Mesodermal cell (in vitro differentiated cells): ENCODE measurements at regions not wholly inside any gene's neighbourhood (a gene's known extent, or its start where the extent isn't known, plus 50 kb on each side); places are given as distances from the start of the nearest gene placed in this dataset.

Experiments
- H3K27ac ChIP-seq: 2 replicates; pipeline ENCODE4 v1.7.0; 2013; ENCODE audit warnings: mild to moderate bottlenecking, low read depth, low read length, moderate library complexity; ENCODE audit not compliant: severe bottlenecking
- H3K36me3 ChIP-seq: 2 replicates; pipeline ENCODE4 v1.7.1; 2013; ENCODE audit warnings: mild to moderate bottlenecking, low read length, moderate library complexity; ENCODE audit not compliant: control insufficient read depth, insufficient read depth
- H3K4me1 ChIP-seq: one replicate; pipeline ENCODE4 v1.7.1; 2013; ENCODE audit warnings: mild to moderate bottlenecking, low read length; ENCODE audit not compliant: insufficient read depth, control insufficient read depth, poor library complexity, severe bottlenecking
- H3K4me3 ChIP-seq: 2 replicates; pipeline ENCODE4 v1.7.0; 2013; ENCODE audit warnings: low read length, control low read depth, mild to moderate bottlenecking; ENCODE audit not compliant: insufficient read depth, poor library complexity, severe bottlenecking; ENCODE audit errors: extremely low read depth
- H3K9me3 ChIP-seq: 2 replicates; pipeline ENCODE4 v1.7.1; 2013; ENCODE audit warnings: mild to moderate bottlenecking, low read length, moderate library complexity; ENCODE audit not compliant: control insufficient read depth
- WGBS, 2 experiments: methylation state at CpG; one replicate each; pipeline ENCODE4 v1.1.5; 2013; ENCODE audit warnings: missing lambda C conversion rate in 2 of 2; ENCODE audit not compliant: insufficient coverage in 2 of 2; 5-methylcytosine and 5-hydroxymethylcytosine counted together

DNA sequence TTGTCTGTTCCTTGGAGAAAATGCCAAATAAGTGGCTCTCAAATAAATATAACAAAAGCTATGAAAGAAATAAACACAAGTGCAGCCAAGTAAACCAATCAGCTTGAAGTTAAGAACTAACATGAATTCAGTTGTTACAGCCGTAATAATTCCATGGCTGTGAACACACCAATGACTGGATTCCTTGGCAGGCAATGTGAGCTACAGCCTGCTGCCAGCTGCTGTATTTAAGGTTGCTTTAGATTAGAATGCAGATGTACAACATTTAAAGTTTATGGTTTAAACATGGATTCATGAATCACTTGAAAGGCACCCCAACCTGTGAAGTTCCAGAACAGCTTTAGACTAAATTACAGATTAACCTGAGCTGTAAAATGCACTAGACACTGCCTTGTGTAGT lies 626.4 kb upstream of the SEMA6A start:
- H3K4me3 ChIP-seq, result no peak overlapping the region
- no peaks in the 10 kb centered on the region for H3K9me3 ChIP-seq
- H3K36me3 ChIP-seq, result no peaks in the 10 kb centered on the region
- no peak overlapping the region for H3K27ac ChIP-seq
- no peaks in the 10 kb centered on the region for H3K4me1 ChIP-seq
- 100% methylated on average over 1 of the region's 1 CpG for WGBS, 2 experiments

DNA sequence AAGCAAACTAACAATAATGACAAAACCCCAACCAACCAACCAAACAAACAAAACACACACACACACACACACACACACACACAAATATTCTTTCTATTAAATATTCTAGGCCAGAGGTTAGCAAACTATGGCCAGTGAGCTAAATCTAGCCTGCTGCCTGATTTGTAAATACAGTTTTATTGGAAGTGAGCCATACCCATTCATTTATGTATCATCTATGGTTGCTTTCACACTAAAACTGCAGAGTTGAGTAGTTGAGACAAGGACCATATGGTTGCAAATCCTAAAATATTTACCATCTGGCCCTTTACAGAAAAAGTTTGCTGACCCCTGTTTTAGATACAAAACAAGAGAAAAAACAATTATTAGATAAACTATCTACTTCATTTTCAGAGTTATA lies 620.5 kb upstream of the SEMA6A start:
- H3K9me3 ChIP-seq, result no peaks in the 10 kb centered on the region
- no peak overlapping the region for H3K4me3 ChIP-seq
- no peaks in the 10 kb centered on the region for H3K36me3 ChIP-seq
- H3K27ac ChIP-seq, result no peak overlapping the region
- no peaks in the 10 kb centered on the region for H3K4me1 ChIP-seq

DNA sequence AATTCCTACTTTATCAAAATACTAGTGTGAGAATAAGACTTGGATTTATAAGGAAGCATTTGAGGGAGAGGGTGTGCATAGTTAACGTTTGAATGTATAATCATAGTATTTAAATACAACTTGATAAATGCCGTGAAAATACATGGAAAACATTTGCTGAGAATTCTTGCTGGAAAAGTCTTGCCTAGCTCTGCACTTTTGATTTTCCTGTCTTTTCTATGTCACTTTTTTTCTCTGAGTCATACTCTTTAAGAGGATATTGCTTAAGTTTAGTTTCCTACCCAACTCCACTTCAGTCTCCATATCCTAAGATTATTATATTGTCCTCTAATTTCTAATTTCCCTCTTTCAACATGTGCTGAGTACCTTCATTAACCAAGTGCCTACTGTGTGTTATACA lies 616.6 kb upstream of the SEMA6A start:
- H3K27ac ChIP-seq, result no peak overlapping the region
- no peaks in the 10 kb centered on the region for H3K36me3 ChIP-seq
- peaks cover 10% of the 10 kb centered on the region for H3K4me1 ChIP-seq
- WGBS, 2 experiments, result no CpG with 5 or more reads among the region's 2 CpGs
- no peaks in the 10 kb centered on the region for H3K9me3 ChIP-seq
- no peak overlapping the region for H3K4me3 ChIP-seq

DNA sequence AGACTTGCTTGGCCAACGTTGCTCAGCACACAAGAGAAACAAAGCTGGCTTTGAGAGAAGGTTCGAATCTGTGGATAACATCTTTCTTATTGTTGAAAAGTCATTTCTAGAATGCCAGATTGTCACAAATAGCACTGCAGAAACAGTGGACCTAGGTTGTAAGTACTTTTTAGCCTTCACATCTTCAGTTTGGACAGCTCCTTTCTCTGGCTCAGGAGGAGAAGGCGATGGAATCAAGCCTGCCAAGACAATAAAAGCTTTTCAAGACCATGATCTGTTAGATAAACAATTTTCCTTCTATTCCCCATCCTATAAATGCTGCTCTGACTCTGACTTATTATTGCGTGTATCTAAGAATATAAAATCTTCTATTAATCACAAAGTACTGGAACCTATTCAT lies 615.2 kb upstream of the SEMA6A start:
- H3K4me3 ChIP-seq, result no peak overlapping the region
- H3K4me1 ChIP-seq, result peaks cover 10% of the 10 kb centered on the region
- 100% methylated on average over 2 of the region's 4 CpGs; no CpG with 5 or more reads in 1 of the 2 experiments for WGBS, 2 experiments
- no peaks in the 10 kb centered on the region for H3K36me3 ChIP-seq
- no peaks in the 10 kb centered on the region for H3K9me3 ChIP-seq
- no peak overlapping the region for H3K27ac ChIP-seq

DNA sequence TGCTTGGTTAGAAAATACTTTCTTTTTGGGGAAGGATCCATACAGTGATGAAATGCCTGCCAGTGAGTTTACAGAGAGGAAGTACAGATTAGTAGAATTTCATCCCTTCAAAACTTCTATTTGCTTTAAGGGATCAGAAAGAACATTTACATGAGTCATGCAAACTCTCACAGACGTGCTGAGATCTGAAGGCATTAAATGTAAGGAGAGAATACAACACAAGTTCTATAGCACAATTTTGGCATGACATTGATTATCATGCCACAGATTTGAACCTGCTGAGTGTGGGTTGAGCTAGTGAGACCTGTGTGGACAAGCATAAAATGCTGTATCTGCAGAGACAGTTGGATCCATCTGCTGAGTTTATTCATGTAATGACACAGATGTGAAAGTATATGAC lies 613.6 kb upstream of the SEMA6A start:
- peaks cover 10% of the 10 kb centered on the region for H3K4me1 ChIP-seq
- no peak overlapping the region for H3K4me3 ChIP-seq
- no peaks in the 10 kb centered on the region for H3K9me3 ChIP-seq
- peak overlapping the region; percentile 3 for H3K27ac ChIP-seq
- no peaks in the 10 kb centered on the region for H3K36me3 ChIP-seq
- no CpG with 5 or more reads among the region's 1 CpG for WGBS, 2 experiments

DNA sequence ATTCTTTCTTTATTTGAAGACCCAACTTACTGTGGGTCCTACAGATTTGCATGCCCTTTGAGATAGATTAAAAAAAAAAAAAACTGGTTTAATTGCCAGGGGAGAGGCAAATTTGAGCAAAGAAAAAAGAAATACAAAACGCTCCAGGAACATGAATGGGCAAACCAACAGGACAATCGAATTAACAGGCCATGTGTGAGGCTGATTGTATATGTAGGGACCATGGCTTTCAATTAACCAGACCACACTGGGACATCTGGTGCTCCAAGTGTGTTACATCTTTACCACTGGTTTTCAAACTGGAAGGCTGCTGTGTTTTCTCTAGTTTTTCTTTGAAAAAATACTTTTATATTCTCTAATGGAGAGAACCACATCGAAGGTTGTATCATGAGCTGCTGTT lies 612.1 kb upstream of the SEMA6A start:
- 94 to 100% methylated on average over 1 to 2 of the region's 3 CpGs for WGBS, 2 experiments
- Histone ChIP-seq H3K36me3 (no peaks in the 10 kb centered on the region), H3K9me3 (no peaks in the 10 kb centered on the region), H3K4me1 (peaks cover 10% of the 10 kb centered on the region), H3K27ac (no peak overlapping the region), H3K4me3 (no peak overlapping the region)

DNA sequence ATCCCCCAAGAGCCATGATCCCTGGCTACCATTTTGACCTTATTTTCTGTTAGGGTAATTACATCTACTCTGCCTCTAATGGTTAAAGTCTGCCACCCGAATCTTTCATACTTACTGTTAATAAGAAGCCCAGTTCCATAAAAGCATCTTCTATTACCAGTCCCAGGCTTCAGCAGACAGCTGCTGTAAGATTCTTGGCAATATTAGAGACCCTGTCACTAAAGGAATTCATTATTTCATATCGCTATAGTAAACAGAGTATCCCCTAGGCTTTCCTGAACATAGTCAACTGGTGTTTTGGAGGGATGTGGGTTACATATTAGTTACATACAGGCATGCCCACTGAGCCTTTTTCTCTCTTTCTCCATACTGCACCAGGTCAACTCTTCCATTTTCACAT lies 608.7 kb upstream of the SEMA6A start:
- Histone ChIP-seq H3K27ac (no peak overlapping the region), H3K4me3 (no peak overlapping the region), H3K9me3 (no peaks in the 10 kb centered on the region), H3K4me1 (peaks cover 8% of the 10 kb centered on the region), H3K36me3 (no peaks in the 10 kb centered on the region)
- 80% methylated on average over 1 of the region's 2 CpGs; no CpG with 5 or more reads in 1 of the 2 experiments for WGBS, 2 experiments

DNA sequence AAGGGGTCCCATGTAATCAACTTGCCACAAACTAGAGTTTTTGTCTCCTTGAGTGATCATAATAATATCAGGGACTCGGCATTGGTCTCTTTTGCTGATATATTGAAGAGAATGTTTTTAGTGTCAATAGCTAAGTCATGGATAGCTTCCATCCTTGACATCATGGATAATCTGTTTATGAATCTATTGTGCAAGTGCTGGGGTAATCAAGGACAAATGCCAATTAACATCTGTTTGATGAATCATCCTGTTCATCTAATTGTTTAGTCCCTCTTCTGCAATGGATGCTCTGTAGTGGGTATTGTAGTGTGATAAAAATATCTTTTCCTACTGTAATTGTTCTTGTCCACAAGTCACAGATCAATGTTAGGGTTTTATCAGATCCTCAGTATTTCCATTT lies 607.5 kb upstream of the SEMA6A start:
- H3K27ac ChIP-seq, result no peak overlapping the region
- H3K36me3 ChIP-seq, result no peaks in the 10 kb centered on the region
- WGBS, 2 experiments, result 100% methylated on average over 1 of the region's 1 CpG; no CpG with 5 or more reads in 1 of the 2 experiments

DNA sequence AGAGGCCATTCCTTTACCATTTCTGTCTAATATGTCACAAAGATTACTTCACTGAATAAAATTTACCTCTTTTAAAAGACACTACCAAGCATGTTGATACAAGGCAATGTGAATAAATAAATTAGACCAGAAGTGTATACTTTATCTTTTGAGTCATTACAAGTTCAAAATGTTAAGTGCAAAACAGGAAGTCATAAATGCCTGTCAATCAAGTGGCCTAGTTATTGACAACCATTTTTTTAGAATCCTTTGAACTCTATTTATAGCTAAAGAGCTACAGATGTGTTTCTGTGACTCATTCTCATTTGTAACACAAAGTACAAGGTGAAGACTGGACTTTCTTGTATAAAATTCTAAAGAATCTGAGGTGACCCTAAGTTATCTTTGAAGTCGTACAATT lies 602.7 kb upstream of the SEMA6A start:
- H3K4me3 ChIP-seq, result no peak overlapping the region
- no peak overlapping the region for H3K27ac ChIP-seq
- no CpG with 5 or more reads among the region's 1 CpG for WGBS, 2 experiments
- H3K36me3 ChIP-seq, result no peaks in the 10 kb centered on the region
- no peaks in the 10 kb centered on the region for H3K9me3 ChIP-seq
- H3K4me1 ChIP-seq, result no peaks in the 10 kb centered on the region

More for the DNA sequence above, 607.5 kb upstream of the SEMA6A start:
- H3K9me3 ChIP-seq, result no peaks in the 10 kb centered on the region
- H3K4me1 ChIP-seq, result no peaks in the 10 kb centered on the region
- no peak overlapping the region for H3K4me3 ChIP-seq

DNA sequence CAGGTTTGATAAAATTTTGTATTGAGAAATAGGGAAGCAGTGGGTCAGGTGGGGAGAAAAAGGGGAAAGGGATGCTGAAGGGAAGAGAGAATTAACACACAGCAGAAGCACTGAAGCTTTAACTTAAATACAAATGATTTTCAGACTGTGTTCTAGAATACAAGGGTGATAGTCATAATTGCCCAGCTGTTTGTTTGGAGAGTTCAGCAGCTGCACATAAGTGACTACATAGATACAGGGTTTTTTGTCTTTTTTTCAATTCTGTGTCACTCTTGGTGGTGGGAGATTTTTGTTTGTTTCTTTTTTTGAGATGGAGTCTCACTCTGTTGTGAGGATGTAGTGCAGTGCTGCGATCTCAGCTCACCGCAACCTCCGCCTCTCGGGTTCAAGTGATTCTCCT lies 590.4 kb upstream of the SEMA6A start:
- H3K36me3 ChIP-seq, result no peaks in the 10 kb centered on the region
- no peak overlapping the region for H3K27ac ChIP-seq
- H3K4me3 ChIP-seq, result no peak overlapping the region
- WGBS, 2 experiments, result 100% methylated on average over 3 of the region's 4 CpGs; no CpG with 5 or more reads in 1 of the 2 experiments
- H3K4me1 ChIP-seq, result no peaks in the 10 kb centered on the region
- no peaks in the 10 kb centered on the region for H3K9me3 ChIP-seq

DNA sequence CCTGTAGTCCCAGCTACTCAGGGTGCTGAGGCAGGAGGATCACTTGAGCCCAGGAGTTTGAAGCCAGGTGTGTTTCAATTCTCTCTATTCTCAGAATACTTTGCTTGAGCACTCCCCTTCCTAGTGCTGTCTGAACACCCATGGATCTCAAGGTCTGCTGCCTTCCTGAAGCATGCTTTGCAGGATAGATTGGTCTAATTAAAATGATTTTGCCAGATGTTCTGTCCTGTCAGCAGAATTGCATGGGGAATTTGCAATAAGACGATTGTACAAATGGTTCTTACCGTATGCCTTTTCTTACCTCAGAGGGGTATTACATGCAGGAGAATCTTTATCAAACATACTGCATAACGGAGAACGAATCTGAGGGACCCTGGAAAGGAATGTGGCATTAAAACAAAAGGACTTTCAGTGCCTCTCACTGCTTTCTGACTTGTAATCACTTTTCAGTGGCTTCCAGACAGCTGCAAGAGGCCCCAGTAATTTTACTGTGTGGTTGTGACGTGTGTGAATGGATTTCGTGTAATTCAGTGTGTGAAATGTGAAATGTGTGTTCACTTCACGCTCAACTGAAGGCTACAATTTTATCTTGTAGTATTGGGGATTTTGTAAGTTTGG lies 587.2 kb upstream of the SEMA6A start:
- no peaks in the 10 kb centered on the region for H3K36me3 ChIP-seq
- H3K9me3 ChIP-seq, result no peaks in the 10 kb centered on the region
- peak overlapping the region; percentile 65 for H3K27ac ChIP-seq
- no peaks in the 10 kb centered on the region for H3K4me1 ChIP-seq
- no peak overlapping the region for H3K4me3 ChIP-seq
- WGBS, 2 experiments, result 51 to 78% methylated on average over 5 of the region's 7 CpGs
